SW 1271 (cell line): ENCODE measurements at regions not wholly inside any gene's neighbourhood (a gene's known extent, or its start where the extent isn't known, plus 50 kb on each side); places are given as distances from the start of the nearest gene placed in this dataset.
"Not testable (repeated sequence)": the region's sequence is repeated elsewhere in the genome, so short reads cannot be mapped to it uniquely, and the experiment has no call there.

Experiments used
- DNase-seq, 2 experiments: peaks; one replicate each; lab custom pipeline; 2025; lab: John Stamatoyannopoulos, UW

- no peak for DNase-seq
These were observed 558.2 kb downstream of the ZNF674 start for GRCh38 chrX:45986971-45987370.

- no peak for DNase-seq
These were observed 559.1 kb downstream of the ZNF674 start for GRCh38 chrX:45986081-45986480.

GRCh38 chrX:45982958-45983727, 562.1 kb downstream of the ZNF674 start:
- not testable (repeated sequence) for DNase-seq

GRCh38 chrX:45980726-45981125, 564.5 kb downstream of the ZNF674 start:
- DNase-seq: no peak

- DNase-seq: no peak
These were observed 569.6 kb downstream of the ZNF674 start for GRCh38 chrX:45975633-45976032.

GRCh38 chrX:45972636-45973035, 572.6 kb downstream of the ZNF674 start:
- DNase-seq: no peak

- no peak for DNase-seq
These were observed 585.7 kb downstream of the ZNF674 start for GRCh38 chrX:45959567-45959966.

GRCh38 chrX:45956191-45956870, 588.9 kb downstream of the ZNF674 start:
- no peak for DNase-seq

- DNase-seq: no peak
These were observed 589.6 kb downstream of the ZNF674 start for GRCh38 chrX:45955661-45956060.

GRCh38 chrX:45954026-45954425, 591.2 kb downstream of the ZNF674 start:
- DNase-seq: no peak

- DNase-seq: no peak
These were observed 593.2 kb downstream of the ZNF674 start for GRCh38 chrX:45952030-45952429.

GRCh38 chrX:45935408-45935807, 609.8 kb downstream of the ZNF674 start:
- no peak for DNase-seq

GRCh38 chrX:45912316-45912715, 632.9 kb downstream of the ZNF674 start:
- no peak for DNase-seq

GRCh38 chrX:45907786-45908185, 637.4 kb downstream of the ZNF674 start:
- DNase-seq: no peak

GRCh38 chrX:45903781-45904201, 641.4 kb downstream of the ZNF674 start:
- DNase-seq: no peak

- DNase-seq: no peak
These were observed 644.2 kb downstream of the ZNF674 start for GRCh38 chrX:45900766-45901615.

GRCh38 chrX:45894864-45895645, 650.2 kb downstream of the ZNF674 start:
- DNase-seq: no peak

- no peak for DNase-seq
These were observed 655.8 kb downstream of the ZNF674 start for GRCh38 chrX:45889471-45889870.

GRCh38 chrX:45888518-45888917, 656.7 kb downstream of the ZNF674 start:
- no peak for DNase-seq

GRCh38 chrX:45885931-45886330, 659.3 kb downstream of the ZNF674 start:
- DNase-seq: no peak

- DNase-seq: no peak
These were observed 665.7 kb downstream of the ZNF674 start for GRCh38 chrX:45879512-45879911.

- DNase-seq: no peak
These were observed 669.0 kb downstream of the ZNF674 start for GRCh38 chrX:45876206-45876605.
